ENCODE measurements at regions not wholly inside any gene's neighbourhood (a gene's known extent, or its start where the extent isn't known, plus 50 kb on each side); places are given as distances from the start of the nearest gene placed in this dataset.

- no peak for DNase-seq (ENCODE audit: low read depth)
- TF ChIP-seq POLR2A (IDR thresholded peaks at IDR 0.05; ENCODE audit: extremely low read depth, insufficient read length) (no peak), MAX (IDR thresholded peaks at IDR 0.05; ENCODE audit: low read depth, low read length) (no peak), MYC (IDR thresholded peaks at IDR 0.05; ENCODE audit: low read depth, low read length) (no peak)
- TF ChIP-seq, protein P1, sequence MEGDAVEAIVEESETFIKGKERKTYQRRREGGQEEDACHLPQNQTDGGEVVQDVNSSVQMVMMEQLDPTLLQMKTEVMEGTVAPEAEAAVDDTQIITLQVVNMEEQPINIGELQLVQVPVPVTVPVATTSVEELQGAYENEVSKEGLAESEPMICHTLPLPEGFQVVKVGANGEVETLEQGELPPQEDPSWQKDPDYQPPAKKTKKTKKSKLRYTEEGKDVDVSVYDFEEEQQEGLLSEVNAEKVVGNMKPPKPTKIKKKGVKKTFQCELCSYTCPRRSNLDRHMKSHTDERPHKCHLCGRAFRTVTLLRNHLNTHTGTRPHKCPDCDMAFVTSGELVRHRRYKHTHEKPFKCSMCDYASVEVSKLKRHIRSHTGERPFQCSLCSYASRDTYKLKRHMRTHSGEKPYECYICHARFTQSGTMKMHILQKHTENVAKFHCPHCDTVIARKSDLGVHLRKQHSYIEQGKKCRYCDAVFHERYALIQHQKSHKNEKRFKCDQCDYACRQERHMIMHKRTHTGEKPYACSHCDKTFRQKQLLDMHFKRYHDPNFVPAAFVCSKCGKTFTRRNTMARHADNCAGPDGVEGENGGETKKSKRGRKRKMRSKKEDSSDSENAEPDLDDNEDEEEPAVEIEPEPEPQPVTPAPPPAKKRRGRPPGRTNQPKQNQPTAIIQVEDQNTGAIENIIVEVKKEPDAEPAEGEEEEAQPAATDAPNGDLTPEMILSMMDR (IDR thresholded peaks at IDR 0.05; ENCODE audit: low read depth, low read length), result no peak
- H3K4me3 ChIP-seq (ENCODE audit: low read depth, low read length), result no peak overlapping the region
Measured at GRCh38 chr5:87768190-87768589, 355.5 kb upstream of the CCNH start.

DNA sequence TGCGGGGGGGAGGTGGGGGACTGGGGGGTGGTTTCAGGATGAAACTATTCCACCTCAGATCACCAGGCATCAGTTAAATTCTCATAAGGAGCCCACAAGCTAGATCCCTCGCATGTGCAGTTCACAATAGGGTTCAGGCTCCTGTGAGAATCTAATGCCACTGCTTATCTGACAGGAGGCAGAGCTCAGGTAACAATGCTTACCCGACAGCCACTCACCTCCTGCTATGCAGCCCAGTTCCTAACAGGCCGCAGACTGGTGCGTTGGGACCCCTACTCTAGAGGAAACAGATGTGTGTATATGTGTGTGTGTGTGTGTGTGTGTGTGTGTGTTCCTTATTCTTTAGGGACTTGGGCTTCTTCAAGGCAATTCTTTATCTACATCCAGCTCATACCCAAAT, 352.3 kb upstream of the CCNH start:
- no peak overlapping the region for H3K4me3 ChIP-seq (ENCODE audit: low read depth, low read length)
- DNase-seq (ENCODE audit: low read depth), result no peak
- TF ChIP-seq, protein P1 (IDR thresholded peaks at IDR 0.05; ENCODE audit: low read depth, low read length), result no peak
- TF ChIP-seq MAX (IDR thresholded peaks at IDR 0.05; ENCODE audit: low read depth, low read length) (no peak), MYC (IDR thresholded peaks at IDR 0.05; ENCODE audit: low read depth, low read length) (no peak), POLR2A (IDR thresholded peaks at IDR 0.05; ENCODE audit: extremely low read depth, insufficient read length) (no peak)

DNA sequence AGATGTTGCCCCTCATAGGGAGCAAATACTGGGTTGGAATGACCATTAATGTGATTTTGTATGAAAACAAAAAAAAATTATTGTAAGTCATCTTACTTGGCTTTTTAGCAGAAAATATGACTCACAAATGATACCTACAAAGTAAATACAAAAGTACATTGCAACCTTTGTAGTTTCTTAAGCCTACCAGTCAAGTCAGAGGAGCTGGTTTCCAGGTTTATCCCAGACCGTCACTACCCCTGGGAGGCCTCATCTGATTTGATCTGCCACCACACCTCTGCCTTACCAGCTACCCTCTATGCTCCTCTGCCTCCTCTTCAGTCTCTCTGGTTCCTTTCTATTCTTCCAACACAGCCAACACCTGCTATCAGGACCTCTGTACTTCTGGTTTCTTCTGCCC, 349.9 kb upstream of the CCNH start:
- TF ChIP-seq, protein P1 (IDR thresholded peaks at IDR 0.05; ENCODE audit: low read depth, low read length), result no peak
- TF ChIP-seq POLR2A (IDR thresholded peaks at IDR 0.05; ENCODE audit: extremely low read depth, insufficient read length) (no peak), MYC (IDR thresholded peaks at IDR 0.05; ENCODE audit: low read depth, low read length) (no peak), MAX (IDR thresholded peaks at IDR 0.05; ENCODE audit: low read depth, low read length) (no peak)
- H3K4me3 ChIP-seq (ENCODE audit: low read depth, low read length), result no peak overlapping the region
- no peak for DNase-seq (ENCODE audit: low read depth)

GRCh38 chr5:87756951-87757350, 344.2 kb upstream of the CCNH start:
- H3K4me3 ChIP-seq (ENCODE audit: low read depth, low read length), result no peak overlapping the region
- no peak for DNase-seq (ENCODE audit: low read depth)
- TF ChIP-seq, protein P1 (IDR thresholded peaks at IDR 0.05; ENCODE audit: low read depth, low read length), result no peak
- TF ChIP-seq POLR2A (IDR thresholded peaks at IDR 0.05; ENCODE audit: extremely low read depth, insufficient read length) (no peak), MYC (IDR thresholded peaks at IDR 0.05; ENCODE audit: low read depth, low read length) (no peak), MAX (IDR thresholded peaks at IDR 0.05; ENCODE audit: low read depth, low read length) (no peak)

GRCh38 chr5:87755360-87755759, 342.6 kb upstream of the CCNH start:
- no peak for DNase-seq (ENCODE audit: low read depth)
- TF ChIP-seq MYC (IDR thresholded peaks at IDR 0.05; ENCODE audit: low read depth, low read length) (no peak), MAX (IDR thresholded peaks at IDR 0.05; ENCODE audit: low read depth, low read length) (no peak), POLR2A (IDR thresholded peaks at IDR 0.05; ENCODE audit: extremely low read depth, insufficient read length) (no peak)
- TF ChIP-seq, protein P1 (IDR thresholded peaks at IDR 0.05; ENCODE audit: low read depth, low read length), result no peak
- H3K4me3 ChIP-seq (ENCODE audit: low read depth, low read length), result no peak overlapping the region
